HepG2 (cell line): ENCODE measurements at regions not wholly inside any gene's neighbourhood (a gene's known extent, or its start where the extent isn't known, plus 50 kb on each side); places are given as distances from the start of the nearest gene placed in this dataset.

ENCODE experiments used
- ATAC-seq: fragments of 200-7000 bp; cut with Tn5 transposase; 3 replicates; pipeline ENCODE4 v1.9.1; 2020; ENCODE audit warnings: mild to moderate bottlenecking, moderate library complexity
- BruUV-seq: library from RNA; stranded (reverse); fragments of 400-500 nt; replicated peaks from 2 replicates; lab custom pipeline; 2021; lab: Mats Ljungman, UMichigan
- CTCF ChIA-PET: fragments of 300-600 bp; formaldehyde crosslinking; extraction: SDS; loops from one replicate; lab custom pipeline; 2021; ENCODE audit warnings: low total read pairs, inconsistent platforms, low intra/inter-chr PET ratio; lab: Yijun Ruan, JAX
- POLR2A ChIA-PET: fragments of 350-600 bp; sonication (Branson Sonifier 250); formaldehyde crosslinking; loops from one replicate; lab custom pipeline; 2020; ENCODE audit warnings: antibody characterized with exemption, inconsistent platforms; lab: Yijun Ruan, JAX
- DNase-seq: peaks from one replicate; pipeline ENCODE4 v3.0.0-alpha.2; 2015; ENCODE audit warnings: low spot score
- FAIRE-seq: peaks from 3 replicates; lab custom pipeline; 2011; peaks lifted over from hg19 to GRCh38; lab: Jason Lieb, UNC
- H2AFZ ChIP-seq: one replicate; pipeline ENCODE4 v1.6.1; 2011; ENCODE audit warnings: low read length, inconsistent platforms
- H3K27ac ChIP-seq: fragments of 300-600 bp; 3 replicates; pipeline ENCODE4 v1.8.0; 2011; ENCODE audit warnings: mixed run types, mild to moderate bottlenecking, mixed read lengths, low read length, inconsistent platforms; ENCODE audit not compliant: insufficient read depth; ENCODE audit errors: extremely low read length
- H3K27me3 ChIP-seq, 2 experiments: fragments of 200-600 bp in 1 of 2; 2 replicates in 1 of 2; 3 replicates in 1 of 2; pipeline versions ENCODE4 v1.6.0 to v1.8.0; 2011; ENCODE audit warnings: low read length in 2 of 2, mild to moderate bottlenecking in 2 of 2, moderate library complexity in 2 of 2, inconsistent platforms in 1 of 2; ENCODE audit not compliant: insufficient read depth in 2 of 2, control insufficient read depth in 1 of 2
- H3K36me3 ChIP-seq, 2 experiments: fragments of 200-600 bp in 1 of 2; replicated peaks in 1 of 2; 2 replicates in 1 of 2; 3 replicates in 1 of 2; pipeline versions ENCODE4 v1.5.1 to v1.8.0; 2011; ENCODE audit warnings: low read length in 2 of 2, inconsistent platforms in 1 of 2; ENCODE audit not compliant: insufficient read depth in 2 of 2, control insufficient read depth in 1 of 2
- H3K4me1 ChIP-seq: 2 replicates; pipeline ENCODE4 v1.5.1; 2012; ENCODE audit warnings: low read length, inconsistent platforms; ENCODE audit not compliant: insufficient read depth
- H3K4me2 ChIP-seq: 2 replicates; pipeline ENCODE4 v1.6.0; 2011; ENCODE audit warnings: low read depth, low read length, inconsistent platforms
- H3K4me3 ChIP-seq, 3 experiments: fragments of 200-600 bp in 1 of 3; sonication (generic), shearing (Covaris generic) in 1 of 3; replicated peaks in 1 of 3; 2 replicates each; pipeline ENCODE4 v1.5.1; 2011 to 2016; ENCODE audit warnings: low read length in 3 of 3, inconsistent platforms in 2 of 3, low read depth in 2 of 3, mild to moderate bottlenecking in 2 of 3, control low read depth in 1 of 3, mixed read lengths in 1 of 3; ENCODE audit not compliant: insufficient read depth in 1 of 3
- H3K79me2 ChIP-seq: one replicate; pipeline ENCODE4 v1.6.1; 2011; ENCODE audit warnings: low read length, inconsistent platforms; ENCODE audit not compliant: insufficient read depth
- H3K9ac ChIP-seq: 2 replicates; pipeline ENCODE4 v1.6.0; 2011; ENCODE audit warnings: mild to moderate bottlenecking, low read depth, low read length, inconsistent platforms; ENCODE audit not compliant: insufficient read depth
- H3K9me3 ChIP-seq: 2 replicates; pipeline ENCODE4 v1.5.1; 2012; ENCODE audit warnings: mild to moderate bottlenecking, low read length
- H4K20me1 ChIP-seq: 2 replicates; pipeline ENCODE4 v1.6.0; 2011; ENCODE audit warnings: inconsistent platforms, mild to moderate bottlenecking, low read length, moderate library complexity; ENCODE audit not compliant: insufficient read depth
- CBX2 ChIP-seq, 2 experiments: fragments of 200-600 bp in 1 of 2; sonication (generic); formaldehyde crosslinking in 1 of 2; IDR thresholded peaks; 2 replicates each; pipeline versions ENCODE4 v1.7.0 to v1.8.1; 2018 to 2022; ENCODE audit warnings: low read depth in 2 of 2, low read length in 1 of 2, mild to moderate bottlenecking in 1 of 2, missing genetic modification reagents in 1 of 2
- CHCHD3 ChIP-seq: sonication (generic); formaldehyde crosslinking; IDR thresholded peaks from 2 replicates; pipeline ENCODE4 v1.8.0; 2022; ENCODE audit warnings: mild to moderate bottlenecking, missing genetic modification reagents, moderate library complexity
- FOXK1 ChIP-seq: sonication (generic); formaldehyde crosslinking; IDR thresholded peaks from 2 replicates; pipeline ENCODE4 v1.4.0; 2020; ENCODE audit warnings: low read depth, missing genetic modification reagents, borderline replicate concordance
- FOXP1 ChIP-seq, 2 experiments: fragments of 450-650 bp in 1 of 2; IDR thresholded peaks; 2 replicates each; pipeline ENCODE4 v1.6.1; 2017 to 2018; ENCODE audit warnings: antibody characterized with exemption in 1 of 2
- PLSCR1 ChIP-seq: sonication (generic); formaldehyde crosslinking; IDR thresholded peaks from 2 replicates; pipeline ENCODE4 v1.5.0; 2020; ENCODE audit warnings: missing genetic modification reagents, mild to moderate bottlenecking, borderline replicate concordance
- PRMT3 ChIP-seq: sonication (generic); formaldehyde crosslinking; IDR thresholded peaks from 2 replicates; pipeline ENCODE4 v1.8.1; 2022; ENCODE audit warnings: low read depth, mild to moderate bottlenecking, moderate library complexity, missing genetic modification reagents, borderline replicate concordance
- SSRP1 ChIP-seq: IDR thresholded peaks from 2 replicates; pipeline ENCODE4 v1.6.1; 2016; ENCODE audit warnings: control low read depth
- THAP7 ChIP-seq: sonication (generic); formaldehyde crosslinking; IDR thresholded peaks from 2 replicates; pipeline ENCODE4 v1.8.1; 2023; ENCODE audit warnings: mild to moderate bottlenecking, missing genetic modification reagents
- TRIM24 ChIP-seq: sonication (generic); formaldehyde crosslinking; IDR thresholded peaks from 2 replicates; pipeline ENCODE4 v1.8.0; 2022; ENCODE audit warnings: mild to moderate bottlenecking, missing genetic modification reagents
- ZBTB7B ChIP-seq: sonication (generic); formaldehyde crosslinking; IDR thresholded peaks from 2 replicates; pipeline ENCODE4 v1.4.0; 2020; ENCODE audit warnings: missing genetic modification reagents
- ZEB1 ChIP-seq: IDR thresholded peaks from 2 replicates; pipeline ENCODE4 v1.6.1; 2012; ENCODE audit warnings: mild to moderate bottlenecking, low read depth, inconsistent platforms; ENCODE audit not compliant: insufficient replicate concordance
- ZNF3 ChIP-seq: IDR thresholded peaks from 2 replicates; pipeline ENCODE4 v1.7.0; 2017; ENCODE audit warnings: inconsistent platforms
- ZNF549 ChIP-seq: sonication (generic); formaldehyde crosslinking; IDR thresholded peaks from 2 replicates; pipeline ENCODE4 v1.5.0; 2020; ENCODE audit warnings: missing genetic modification reagents
- WGBS: methylation state at CpG from one replicate; pipeline ENCODE4 v1.1.6; 2017; ENCODE audit warnings: low lambda C conversion rate; 5-methylcytosine and 5-hydroxymethylcytosine counted together
- in situ Hi-C: cut with HindIII; loops from 2 replicates; pipeline ENCODE4 v1.10.0; 2017; ENCODE audit warnings: low pct_unique_long_range_greater_than_20kb; ENCODE audit not compliant: extremely low pct_ligation_motif_present
- intact Hi-C: fragments of 100-400 bp; cut with micrococcal nuclease; formaldehyde crosslinking; loops from one replicate; pipeline ENCODE4 v1.10.0; 2022; ENCODE audit not compliant: unreplicated experiment

- intact Hi-C loops = no loop called here
- ATAC-seq = no peak
Observed at GRCh38 chr1:219298571-219299148, 125.0 kb downstream of the LYPLAL1 start.

More at GRCh38 chr1:219298571-219299148, 125.0 kb downstream of the LYPLAL1 start:
- in situ Hi-C loops = no loop called here
- H3K27me3 ChIP-seq = no peaks in the 10 kb centered on the region
- CTCF ChIA-PET = no interaction called here
- no peaks in the 10 kb centered on the region for H3K9me3 ChIP-seq
- no peak for FAIRE-seq
- no TSS peak for BruUV-seq
- H3K4me2 ChIP-seq = no peak overlapping the region
- TF ChIP-seq TRIM24 (CRISPR knock-in tag) (no peak), ZNF3 (CRISPR knock-in tag) (no peak), CHCHD3 (CRISPR knock-in tag) (no peak), FOXK1 (no peak), ZNF549 (CRISPR knock-in tag) (no peak), ZEB1 (no peak), ZBTB7B (CRISPR knock-in tag) (no peak), SSRP1 (CRISPR knock-in tag) (no peak), FOXP1 (IDR thresholded peaks at IDR 0.05) (no peak), FOXP1 (CRISPR knock-in tag; IDR thresholded peaks at IDR 0.05) (no peak), CBX2 (IDR thresholded peaks at IDR 0.05; ENCODE audit: low read depth, low read length) (no peak), CBX2 (CRISPR knock-in tag; IDR thresholded peaks at IDR 0.05; ENCODE audit: low read depth) (no peak), PRMT3 (CRISPR knock-in tag) (no peak), THAP7 (CRISPR knock-in tag) (no peak), PLSCR1 (no peak)
- POLR2A ChIA-PET = interaction anchor here (0.6 kb wide), 1 partner anchor 90 kb away, joined by 3 read pairs; no protein-coding TSS in a partner anchor
- no peaks in the 10 kb centered on the region for H3K4me1 ChIP-seq
- no peaks in the 10 kb centered on the region for H3K36me3 ChIP-seq
- no peak overlapping the region for H3K9ac ChIP-seq
- no peak for DNase-seq
- no peak overlapping the region for H3K4me3 ChIP-seq
- no peak overlapping the region for H3K27ac ChIP-seq
- no peak overlapping the region for H2AFZ ChIP-seq
- 85% methylated on average over 4 of the region's 4 CpGs for WGBS
- no peaks in the 10 kb centered on the region for H3K79me2 ChIP-seq
- H4K20me1 ChIP-seq = no peaks in the 10 kb centered on the region
